SU-DHL-6 (cell line): ENCODE measurements at regions not wholly inside any gene's neighbourhood (a gene's known extent, or its start where the extent isn't known, plus 50 kb on each side); places are given as distances from the start of the nearest gene placed in this dataset.

Experiments
- H2AFZ ChIP-seq: fragments of 200-600 bp; sonication (generic); 2 replicates; pipeline ENCODE4 v1.6.1; 2014; ENCODE audit warnings: low read depth, mild to moderate bottlenecking, moderate library complexity, mixed read lengths, antibody characterized with exemption, low read length; ENCODE audit not compliant: severe bottlenecking
- H3F3A ChIP-seq: fragments of 200-600 bp; shearing (Covaris generic); 2 replicates; pipeline ENCODE4 v1.6.0; 2016; ENCODE audit warnings: antibody characterized with exemption, mild to moderate bottlenecking; ENCODE audit not compliant: insufficient read depth
- H3K27ac ChIP-seq: fragments of 200-600 bp; sonication (generic); 2 replicates; pipeline ENCODE4 v1.5.1; 2016; ENCODE audit warnings: low read depth, mild to moderate bottlenecking, low read length, moderate library complexity, mixed read lengths
- H3K27me3 ChIP-seq: fragments of 200-600 bp; sonication (generic), shearing (Covaris generic); 2 replicates; pipeline ENCODE4 v1.6.0; 2014; ENCODE audit warnings: mild to moderate bottlenecking, low read length
- H3K36me3 ChIP-seq: fragments of 200-600 bp; sonication (generic); 2 replicates; pipeline ENCODE4 v1.6.1; 2014; ENCODE audit warnings: mild to moderate bottlenecking, low read length, mixed read lengths
- H3K4me2 ChIP-seq: fragments of 300-600, 200-600 bp; shearing (Covaris generic), sonication (generic); 2 replicates; pipeline ENCODE4 v1.6.0; 2014; ENCODE audit warnings: low read length, low read depth, mild to moderate bottlenecking; ENCODE audit not compliant: poor library complexity, severe bottlenecking
- H3K4me3 ChIP-seq: fragments of 200-600 bp; sonication (generic); 2 replicates; pipeline ENCODE4 v1.5.1; 2014; ENCODE audit warnings: antibody characterized with exemption, low read length, mild to moderate bottlenecking, mixed read lengths; ENCODE audit not compliant: insufficient read depth, poor library complexity, severe bottlenecking
- H3K79me2 ChIP-seq: fragments of 200-600 bp; sonication (generic); 2 replicates; pipeline ENCODE4 v1.6.1; 2014; ENCODE audit warnings: mild to moderate bottlenecking, low read length, moderate library complexity; ENCODE audit not compliant: insufficient read depth
- H3K9ac ChIP-seq: fragments of 200-600 bp; sonication (generic); 2 replicates; pipeline ENCODE4 v1.7.0; 2014; ENCODE audit warnings: mild to moderate bottlenecking, low read length
- H3K9me2 ChIP-seq: fragments of 200-600 bp; sonication (generic); replicated peaks from 2 replicates; pipeline ENCODE4 v1.6.1; 2014; ENCODE audit warnings: low read length; ENCODE audit not compliant: insufficient read depth
- H3K9me3 ChIP-seq: fragments of 200-600 bp; sonication (generic); 2 replicates; pipeline ENCODE4 v1.6.1; 2014; ENCODE audit warnings: low read length, mixed read lengths; ENCODE audit not compliant: insufficient read depth
- H4K20me1 ChIP-seq: fragments of 200-600 bp; sonication (generic); 2 replicates; pipeline ENCODE4 v1.6.1; 2014; ENCODE audit warnings: low read depth, mild to moderate bottlenecking, antibody characterized with exemption, low read length, moderate library complexity, mixed read lengths
- EZH2phosphoT487 ChIP-seq: fragments of 200-600 bp; sonication (generic), shearing (Covaris generic); conservative IDR thresholded peaks from 2 replicates; pipeline ENCODE4 v1.6.1; 2018; ENCODE audit warnings: mild to moderate bottlenecking, antibody characterized with exemption, low read length, moderate library complexity, mixed read lengths
- TF ChIP-seq, protein P1 (sequence below): fragments of 200-600 bp; sonication (generic); IDR thresholded peaks from one replicate; pipeline ENCODE4 v1.5.1; 2017; ENCODE audit warnings: antibody characterized with exemption, mild to moderate bottlenecking, low read length, moderate library complexity; ENCODE audit not compliant: insufficient read depth, poor library complexity, severe bottlenecking

DNA sequence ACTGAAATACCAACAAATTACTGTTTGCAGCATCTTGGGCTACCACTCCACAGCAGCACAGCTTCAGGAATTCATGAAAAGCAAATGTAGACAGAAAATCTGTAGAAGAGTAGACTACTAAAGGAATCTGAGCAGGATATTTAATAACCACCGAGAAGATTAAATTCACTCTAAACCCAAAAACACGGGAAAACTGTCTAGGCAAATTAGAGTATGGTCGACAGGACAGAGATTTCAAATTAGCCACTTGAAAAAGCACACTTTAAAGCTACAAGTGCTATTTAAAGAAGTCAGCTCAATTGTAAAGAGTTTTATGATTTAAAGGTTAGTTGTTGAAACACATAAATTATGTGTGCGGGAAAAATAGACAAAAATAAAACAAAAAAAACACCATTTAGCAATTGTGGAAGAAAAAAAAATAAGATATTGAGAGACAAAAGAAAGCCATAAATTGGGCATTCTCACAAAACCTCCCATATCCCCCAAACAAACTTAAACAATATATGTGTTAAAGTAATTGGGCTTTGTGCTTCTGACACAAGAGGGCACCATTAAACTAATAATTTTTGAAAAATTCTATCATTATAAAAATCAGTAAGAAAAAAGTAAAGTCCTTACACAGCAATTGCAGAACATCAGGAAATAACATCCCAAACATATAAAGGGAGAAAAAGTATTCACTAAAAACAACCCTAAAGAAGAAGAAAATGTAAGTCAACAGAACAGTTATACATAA, 880.8 kb downstream of the TECRL start:
- Histone ChIP-seq H3K9me3 (no peaks in the 10 kb centered on the region), H3K27me3 (no peaks in the 10 kb centered on the region), H2AFZ (peak overlapping the region; percentile 31), H3K4me2 (no peak overlapping the region), H3K4me3 (no peak overlapping the region), H3K79me2 (no peaks in the 10 kb centered on the region), H3K36me3 (no peaks in the 10 kb centered on the region), H3K27ac (no peak overlapping the region), H4K20me1 (no peaks in the 10 kb centered on the region), H3K9me2 (no peaks in the 10 kb centered on the region), H3F3A (no peaks in the 10 kb centered on the region), H3K9ac (no peak overlapping the region)
- no peak for TF ChIP-seq EZH2phosphoT487
- TF ChIP-seq, protein P1, sequence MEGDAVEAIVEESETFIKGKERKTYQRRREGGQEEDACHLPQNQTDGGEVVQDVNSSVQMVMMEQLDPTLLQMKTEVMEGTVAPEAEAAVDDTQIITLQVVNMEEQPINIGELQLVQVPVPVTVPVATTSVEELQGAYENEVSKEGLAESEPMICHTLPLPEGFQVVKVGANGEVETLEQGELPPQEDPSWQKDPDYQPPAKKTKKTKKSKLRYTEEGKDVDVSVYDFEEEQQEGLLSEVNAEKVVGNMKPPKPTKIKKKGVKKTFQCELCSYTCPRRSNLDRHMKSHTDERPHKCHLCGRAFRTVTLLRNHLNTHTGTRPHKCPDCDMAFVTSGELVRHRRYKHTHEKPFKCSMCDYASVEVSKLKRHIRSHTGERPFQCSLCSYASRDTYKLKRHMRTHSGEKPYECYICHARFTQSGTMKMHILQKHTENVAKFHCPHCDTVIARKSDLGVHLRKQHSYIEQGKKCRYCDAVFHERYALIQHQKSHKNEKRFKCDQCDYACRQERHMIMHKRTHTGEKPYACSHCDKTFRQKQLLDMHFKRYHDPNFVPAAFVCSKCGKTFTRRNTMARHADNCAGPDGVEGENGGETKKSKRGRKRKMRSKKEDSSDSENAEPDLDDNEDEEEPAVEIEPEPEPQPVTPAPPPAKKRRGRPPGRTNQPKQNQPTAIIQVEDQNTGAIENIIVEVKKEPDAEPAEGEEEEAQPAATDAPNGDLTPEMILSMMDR, result peak; percentile 19

DNA sequence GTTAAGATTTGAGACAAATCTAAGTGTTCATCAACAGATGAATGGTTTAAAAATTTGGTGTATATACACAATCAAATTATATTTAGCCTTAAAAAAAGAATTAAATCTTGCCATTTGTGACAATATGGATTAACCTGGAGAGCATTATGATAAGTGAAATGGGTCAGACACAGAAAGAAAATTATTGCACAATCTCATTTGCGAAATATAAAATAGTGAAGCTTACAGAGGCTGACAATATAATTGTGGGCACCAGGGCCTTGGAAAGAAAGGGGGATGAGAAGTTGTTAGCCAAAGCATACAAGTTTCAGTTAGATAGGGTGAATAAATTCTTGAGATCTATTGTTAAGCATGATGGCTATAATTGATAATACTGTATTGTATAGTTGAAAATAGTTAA, 883.0 kb downstream of the TECRL start:
- Histone ChIP-seq H3K9me2 (no peaks in the 10 kb centered on the region), H3K9ac (no peak overlapping the region), H3K27me3 (no peaks in the 10 kb centered on the region), H4K20me1 (no peaks in the 10 kb centered on the region), H3K9me3 (no peaks in the 10 kb centered on the region), H3K36me3 (no peaks in the 10 kb centered on the region), H3K79me2 (no peaks in the 10 kb centered on the region), H3F3A (no peaks in the 10 kb centered on the region), H3K4me2 (no peak overlapping the region), H2AFZ (no peak overlapping the region), H3K4me3 (no peak overlapping the region), H3K27ac (no peak overlapping the region)
- TF ChIP-seq, protein P1, result no peak
- no peak for TF ChIP-seq EZH2phosphoT487

DNA sequence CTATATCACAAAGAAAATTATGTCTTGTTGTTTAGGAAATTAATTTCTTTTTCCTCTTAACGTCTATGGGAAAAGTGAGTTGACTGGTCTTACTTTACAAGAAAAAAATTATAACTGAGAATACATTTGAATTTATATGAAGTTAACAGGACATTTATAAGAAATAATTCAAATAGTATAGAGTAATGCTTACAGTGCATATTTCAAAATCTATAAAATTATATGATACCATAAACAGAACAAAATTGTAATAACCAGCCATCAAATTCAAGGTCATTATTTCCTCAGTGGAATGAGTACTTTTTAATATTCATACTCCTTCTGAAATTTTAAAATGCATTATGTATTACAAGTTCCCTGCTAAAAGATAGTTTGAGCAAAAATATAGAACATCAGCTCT, 884.5 kb downstream of the TECRL start:
- Histone ChIP-seq H3K9me3 (no peaks in the 10 kb centered on the region), H3K36me3 (no peaks in the 10 kb centered on the region), H3K4me3 (no peak overlapping the region), H4K20me1 (no peaks in the 10 kb centered on the region), H3K27ac (no peak overlapping the region), H3F3A (no peaks in the 10 kb centered on the region), H3K9ac (no peak overlapping the region), H3K4me2 (no peak overlapping the region), H3K79me2 (no peaks in the 10 kb centered on the region), H3K27me3 (no peaks in the 10 kb centered on the region), H3K9me2 (no peaks in the 10 kb centered on the region), H2AFZ (no peak overlapping the region)
- TF ChIP-seq, protein P1, result no peak
- no peak for TF ChIP-seq EZH2phosphoT487
